ENCODE measurements at regions not wholly inside any gene's neighbourhood (a gene's known extent, or its start where the extent isn't known, plus 50 kb on each side); places are given as distances from the start of the nearest gene placed in this dataset.

- H3K27ac Mint-ChIP-seq = no peak overlapping the region
- H3K27me3 Mint-ChIP-seq = peaks cover 48% of the 10 kb centered on the region
- peaks cover 30% of the 10 kb centered on the region for H3K4me1 Mint-ChIP-seq
- peaks cover 3% of the 10 kb centered on the region for H3K36me3 Mint-ChIP-seq (ENCODE audit: low read depth)
- DNase-seq = no peak
- H3K9me3 Mint-ChIP-seq = peaks cover 23% of the 10 kb centered on the region
- H3K4me3 Mint-ChIP-seq = no peak overlapping the region
- intact Hi-C loops (cut with micrococcal nuclease) = loop anchor here (5.0 kb wide), 1 partner anchor 368 kb away; no protein-coding TSS in a partner anchor
These were observed 59.7 kb downstream of the GPX5 start for GRCh38 chr6:28585335-28585734.

GRCh38 chr6:28586324-28586723 lies 60.6 kb downstream of the GPX5 start:
- intact Hi-C loops (cut with micrococcal nuclease) = loop anchor here (5.0 kb wide), 1 partner anchor 369 kb away; no protein-coding TSS in a partner anchor
- H3K9me3 Mint-ChIP-seq = peaks cover 28% of the 10 kb centered on the region
- peaks cover 30% of the 10 kb centered on the region for H3K4me1 Mint-ChIP-seq
- H3K27ac Mint-ChIP-seq = no peak overlapping the region
- no peak for DNase-seq
- H3K27me3 Mint-ChIP-seq = peaks cover 55% of the 10 kb centered on the region
- peak overlapping the region; percentile 85 for H3K4me3 Mint-ChIP-seq
- peaks cover 3% of the 10 kb centered on the region for H3K36me3 Mint-ChIP-seq (ENCODE audit: low read depth)

GRCh38 chr6:28586962-28587745 lies 61.5 kb downstream of the GPX5 start:
- H3K9me3 Mint-ChIP-seq = peaks cover 28% of the 10 kb centered on the region
- H3K36me3 Mint-ChIP-seq (ENCODE audit: low read depth) = peaks cover 3% of the 10 kb centered on the region
- H3K4me1 Mint-ChIP-seq = peaks cover 30% of the 10 kb centered on the region
- peak overlapping the region; percentile 85 for H3K4me3 Mint-ChIP-seq
- peak; percentile 87 for DNase-seq
- peaks cover 63% of the 10 kb centered on the region for H3K27me3 Mint-ChIP-seq
- intact Hi-C loops (cut with micrococcal nuclease) = loop anchor here (1.0 to 5.0 kb wide), 2 partner anchors 44 to 370 kb away; no protein-coding TSS in a partner anchor
- H3K27ac Mint-ChIP-seq = peak overlapping the region; percentile 38

- H3K4me1 Mint-ChIP-seq = peaks cover 30% of the 10 kb centered on the region
- no peak for DNase-seq
- peaks cover 3% of the 10 kb centered on the region for H3K36me3 Mint-ChIP-seq (ENCODE audit: low read depth)
- H3K27ac Mint-ChIP-seq = peak overlapping the region; percentile 21
- intact Hi-C loops (cut with micrococcal nuclease) = loop anchor here (1.0 to 5.0 kb wide), 3 partner anchors 44 to 370 kb away; partner anchors contain the start of gene ZSCAN12
- H3K27me3 Mint-ChIP-seq = peaks cover 66% of the 10 kb centered on the region
- peak overlapping the region; percentile 85 for H3K4me3 Mint-ChIP-seq
- peaks cover 28% of the 10 kb centered on the region for H3K9me3 Mint-ChIP-seq
These were observed 62.0 kb downstream of the GPX5 start for GRCh38 chr6:28587746-28588075.

GRCh38 chr6:28588666-28589065 lies 63.0 kb downstream of the GPX5 start:
- H3K27ac Mint-ChIP-seq = no peak overlapping the region
- H3K4me1 Mint-ChIP-seq = peaks cover 30% of the 10 kb centered on the region
- peaks cover 28% of the 10 kb centered on the region for H3K9me3 Mint-ChIP-seq
- peaks cover 68% of the 10 kb centered on the region for H3K27me3 Mint-ChIP-seq
- intact Hi-C loops (cut with micrococcal nuclease) = loop anchor here (2.0 to 5.0 kb wide), 2 partner anchors 190 to 371 kb away; partner anchors contain the start of gene ZSCAN12
- no peak for DNase-seq
- H3K4me3 Mint-ChIP-seq = peak overlapping the region; percentile 71
- peaks cover 3% of the 10 kb centered on the region for H3K36me3 Mint-ChIP-seq (ENCODE audit: low read depth)

- H3K27me3 Mint-ChIP-seq = peaks cover 68% of the 10 kb centered on the region
- intact Hi-C loops (cut with micrococcal nuclease) = loop anchor here (2.0 to 5.0 kb wide), 2 partner anchors 191 to 372 kb away; partner anchors contain the start of gene ZSCAN12
- peaks cover 30% of the 10 kb centered on the region for H3K4me1 Mint-ChIP-seq
- H3K4me3 Mint-ChIP-seq = peak overlapping the region; percentile 71
- H3K27ac Mint-ChIP-seq = no peak overlapping the region
- H3K9me3 Mint-ChIP-seq = peaks cover 28% of the 10 kb centered on the region
- peak; percentile 77 for DNase-seq
- peaks cover 3% of the 10 kb centered on the region for H3K36me3 Mint-ChIP-seq (ENCODE audit: low read depth)
These were observed 63.7 kb downstream of the GPX5 start for GRCh38 chr6:28589234-28589956.

- Mint-ChIP-seq H3K4me1 (peaks cover 30% of the 10 kb centered on the region), H3K4me3 (peak overlapping the region; percentile 71), H3K27me3 (peaks cover 67% of the 10 kb centered on the region), H3K27ac (no peak overlapping the region), H3K36me3 (ENCODE audit: low read depth) (peaks cover 3% of the 10 kb centered on the region), H3K9me3 (peaks cover 28% of the 10 kb centered on the region)
- intact Hi-C loops (cut with micrococcal nuclease) = loop anchor here (2.0 to 5.0 kb wide), 2 partner anchors 191 to 373 kb away; partner anchors contain the start of gene ZSCAN12
- DNase-seq = no peak
These were observed 64.3 kb downstream of the GPX5 start for GRCh38 chr6:28589957-28590349.

GRCh38 chr6:28597217-28597835 lies 71.6 kb downstream of the GPX5 start:
- Mint-ChIP-seq H3K4me3 (peak overlapping the region; percentile 34), H3K27me3 (peaks cover 34% of the 10 kb centered on the region), H3K36me3 (ENCODE audit: low read depth) (no peaks in the 10 kb centered on the region), H3K4me1 (peaks cover 7% of the 10 kb centered on the region), H3K27ac (no peak overlapping the region), H3K9me3 (peaks cover 8% of the 10 kb centered on the region)
- intact Hi-C loops (cut with micrococcal nuclease) = no loop called here
- peak; percentile 59 for DNase-seq

- Mint-ChIP-seq H3K9me3 (peaks cover 8% of the 10 kb centered on the region), H3K36me3 (ENCODE audit: low read depth) (no peaks in the 10 kb centered on the region), H3K4me3 (peak overlapping the region; percentile 34), H3K27me3 (peaks cover 32% of the 10 kb centered on the region), H3K27ac (no peak overlapping the region), H3K4me1 (peaks cover 7% of the 10 kb centered on the region)
- DNase-seq = no peak
- intact Hi-C loops (cut with micrococcal nuclease) = no loop called here
These were observed 72.4 kb downstream of the GPX5 start for GRCh38 chr6:28597924-28598722.

GRCh38 chr6:28598757-28599686 lies 73.3 kb downstream of the GPX5 start:
- Mint-ChIP-seq H3K4me3 (no peak overlapping the region), H3K36me3 (ENCODE audit: low read depth) (no peaks in the 10 kb centered on the region), H3K9me3 (peaks cover 8% of the 10 kb centered on the region), H3K4me1 (peaks cover 7% of the 10 kb centered on the region), H3K27ac (no peak overlapping the region), H3K27me3 (peaks cover 31% of the 10 kb centered on the region)
- no peak for DNase-seq
- intact Hi-C loops (cut with micrococcal nuclease) = no loop called here

GRCh38 chr6:28600245-28600644 lies 74.6 kb downstream of the GPX5 start:
- Mint-ChIP-seq H3K4me3 (no peak overlapping the region), H3K27ac (no peak overlapping the region), H3K36me3 (ENCODE audit: low read depth) (no peaks in the 10 kb centered on the region), H3K27me3 (peaks cover 32% of the 10 kb centered on the region), H3K4me1 (peaks cover 7% of the 10 kb centered on the region), H3K9me3 (peaks cover 8% of the 10 kb centered on the region)
- intact Hi-C loops (cut with micrococcal nuclease) = no loop called here
- no peak for DNase-seq

GRCh38 chr6:28603891-28604290 lies 78.2 kb downstream of the GPX5 start:
- H3K27ac Mint-ChIP-seq = no peak overlapping the region
- H3K27me3 Mint-ChIP-seq = peaks cover 37% of the 10 kb centered on the region

More at GRCh38 chr6:28603891-28604290, 78.2 kb downstream of the GPX5 start:
- no peak for DNase-seq
- H3K36me3 Mint-ChIP-seq (ENCODE audit: low read depth) = no peaks in the 10 kb centered on the region
- H3K9me3 Mint-ChIP-seq = peaks cover 6% of the 10 kb centered on the region
- H3K4me3 Mint-ChIP-seq = no peak overlapping the region
- peaks cover 4% of the 10 kb centered on the region for H3K4me1 Mint-ChIP-seq
- intact Hi-C loops (cut with micrococcal nuclease) = no loop called here

Data from activated CD4-positive, alpha-beta T cell treated with anti-CD3 and anti-CD28 coated beads, Interleukin-2, amount 10 ng/mL, durations not matched to agents 24 days and 14 days (primary cell).